BE2C (cell line): ENCODE measurements at regions not wholly inside any gene's neighbourhood (a gene's known extent, or its start where the extent isn't known, plus 50 kb on each side); places are given as distances from the start of the nearest gene placed in this dataset.

Experiments used
- DNase-seq: peaks from one replicate; pipeline ENCODE4 v3.0.0-alpha.2; 2020
- H3K27me3 ChIP-seq: fragments of 250-450 bp; sonication (Bioruptor Pico); 2 replicates; pipeline ENCODE4 v1.5.1; 2020; ENCODE audit warnings: mild to moderate bottlenecking
- H3K36me3 ChIP-seq: fragments of 250-450 bp; sonication (Bioruptor Pico); 2 replicates; pipeline ENCODE4 v1.5.1; 2020; ENCODE audit warnings: mild to moderate bottlenecking
- H3K4me1 ChIP-seq: fragments of 250-450 bp; sonication (Bioruptor Pico); 2 replicates; pipeline ENCODE4 v1.5.1; 2020
- H3K4me3 ChIP-seq: 2 replicates; pipeline ENCODE4 v1.5.1; 2011; ENCODE audit warnings: low read depth, low read length
- H3K9me3 ChIP-seq: fragments of 250-450 bp; sonication (Bioruptor Pico); 2 replicates; pipeline ENCODE4 v1.5.1; 2020
- TF ChIP-seq, protein P1 (sequence below): IDR thresholded peaks from 2 replicates; pipeline ENCODE4 v1.5.1; 2012; ENCODE audit warnings: mild to moderate bottlenecking, low read depth, low read length

DNA sequence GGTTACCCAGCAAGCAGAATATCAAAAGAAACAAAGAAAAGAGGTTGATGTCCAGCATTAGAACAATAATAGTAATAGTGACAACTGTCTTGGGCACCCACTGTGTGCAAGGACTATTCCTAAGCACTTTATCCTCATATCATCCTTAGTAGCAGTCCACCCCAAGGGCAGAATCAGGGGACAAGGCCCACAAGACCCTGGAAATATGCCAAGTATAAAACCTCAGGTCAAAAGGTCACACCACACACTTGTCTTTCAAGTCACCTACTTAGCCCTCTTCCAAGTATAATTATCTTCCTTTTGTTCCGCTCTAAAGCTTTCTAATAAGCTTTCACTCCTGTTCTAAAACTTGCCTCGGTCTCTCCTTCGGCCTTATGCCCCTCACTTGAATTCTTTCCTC, 124.0 kb upstream of the STT3B start:
- TF ChIP-seq, protein P1, sequence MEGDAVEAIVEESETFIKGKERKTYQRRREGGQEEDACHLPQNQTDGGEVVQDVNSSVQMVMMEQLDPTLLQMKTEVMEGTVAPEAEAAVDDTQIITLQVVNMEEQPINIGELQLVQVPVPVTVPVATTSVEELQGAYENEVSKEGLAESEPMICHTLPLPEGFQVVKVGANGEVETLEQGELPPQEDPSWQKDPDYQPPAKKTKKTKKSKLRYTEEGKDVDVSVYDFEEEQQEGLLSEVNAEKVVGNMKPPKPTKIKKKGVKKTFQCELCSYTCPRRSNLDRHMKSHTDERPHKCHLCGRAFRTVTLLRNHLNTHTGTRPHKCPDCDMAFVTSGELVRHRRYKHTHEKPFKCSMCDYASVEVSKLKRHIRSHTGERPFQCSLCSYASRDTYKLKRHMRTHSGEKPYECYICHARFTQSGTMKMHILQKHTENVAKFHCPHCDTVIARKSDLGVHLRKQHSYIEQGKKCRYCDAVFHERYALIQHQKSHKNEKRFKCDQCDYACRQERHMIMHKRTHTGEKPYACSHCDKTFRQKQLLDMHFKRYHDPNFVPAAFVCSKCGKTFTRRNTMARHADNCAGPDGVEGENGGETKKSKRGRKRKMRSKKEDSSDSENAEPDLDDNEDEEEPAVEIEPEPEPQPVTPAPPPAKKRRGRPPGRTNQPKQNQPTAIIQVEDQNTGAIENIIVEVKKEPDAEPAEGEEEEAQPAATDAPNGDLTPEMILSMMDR = no peak
- Histone ChIP-seq H3K4me3 (no peak overlapping the region), H3K9me3 (no peaks in the 10 kb centered on the region), H3K36me3 (no peaks in the 10 kb centered on the region), H3K4me1 (no peaks in the 10 kb centered on the region), H3K27me3 (no peaks in the 10 kb centered on the region)
- DNase-seq = no peak

DNA sequence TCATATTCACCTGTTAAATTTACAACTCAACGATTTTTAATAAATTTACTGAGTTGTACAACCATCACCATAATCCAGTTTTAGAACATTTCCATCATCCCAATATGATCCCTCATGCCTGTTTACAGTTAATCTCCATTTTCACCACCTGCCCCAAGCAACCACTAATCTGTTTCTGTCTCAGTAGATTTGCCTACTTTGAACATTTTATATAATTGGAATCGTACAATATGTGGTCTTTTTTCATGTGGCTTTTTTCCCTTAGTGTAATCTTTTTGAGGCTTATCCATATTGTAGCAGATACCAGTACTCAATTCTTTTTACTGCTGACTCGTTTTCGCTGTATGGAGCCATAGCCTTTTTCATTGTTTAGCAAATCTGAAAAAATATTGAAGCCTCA, 123.3 kb upstream of the STT3B start:
- no peaks in the 10 kb centered on the region for H3K36me3 ChIP-seq
- no peaks in the 10 kb centered on the region for H3K4me1 ChIP-seq
- no peaks in the 10 kb centered on the region for H3K27me3 ChIP-seq
- no peaks in the 10 kb centered on the region for H3K9me3 ChIP-seq
- TF ChIP-seq, protein P1 = no peak
- DNase-seq = no peak
- H3K4me3 ChIP-seq = no peak overlapping the region

DNA sequence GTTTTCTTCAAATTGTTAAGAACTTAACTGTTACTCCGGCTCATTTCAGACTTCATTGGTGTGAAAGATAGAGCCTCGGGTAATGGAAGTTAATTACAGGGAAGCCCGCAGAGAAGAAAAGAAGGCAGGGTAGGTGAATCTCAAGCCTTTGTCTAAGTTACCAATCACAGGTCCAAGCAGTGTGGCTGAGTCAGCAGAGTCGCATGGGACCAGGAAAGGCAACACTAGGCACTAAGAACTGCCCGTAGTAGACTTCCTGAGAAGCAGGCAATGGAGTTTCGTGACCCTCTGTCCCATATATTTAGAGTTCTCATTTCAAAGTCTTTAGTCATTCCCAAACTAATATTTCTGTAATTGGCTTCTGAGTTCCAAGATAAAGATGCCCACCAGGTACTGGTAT, 122.9 kb upstream of the STT3B start:
- TF ChIP-seq, protein P1 = no peak
- no peak overlapping the region for H3K4me3 ChIP-seq
- H3K36me3 ChIP-seq = no peaks in the 10 kb centered on the region
- H3K27me3 ChIP-seq = no peaks in the 10 kb centered on the region
- no peaks in the 10 kb centered on the region for H3K9me3 ChIP-seq
- H3K4me1 ChIP-seq = no peaks in the 10 kb centered on the region
- no peak for DNase-seq

DNA sequence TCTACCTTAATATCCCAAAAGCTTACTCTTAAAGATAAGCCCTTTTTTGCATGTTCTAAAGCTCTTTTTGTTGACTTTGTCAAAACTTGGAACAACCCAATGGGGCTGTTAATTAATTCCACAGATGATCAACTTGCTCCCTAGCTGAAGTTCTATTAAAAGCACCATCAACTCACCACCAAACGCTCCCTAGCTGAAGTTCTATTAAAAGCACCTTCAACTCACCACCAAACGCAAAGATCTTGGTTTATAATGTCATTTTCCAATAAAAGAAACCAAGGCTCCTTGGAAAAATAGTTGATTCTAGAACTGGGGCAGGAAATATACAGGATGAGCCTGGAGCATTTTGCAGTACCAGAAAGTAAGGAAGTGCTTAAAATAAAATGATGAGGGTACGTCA, 122.3 kb upstream of the STT3B start:
- no peak for DNase-seq
- Histone ChIP-seq H3K27me3 (no peaks in the 10 kb centered on the region), H3K36me3 (no peaks in the 10 kb centered on the region), H3K9me3 (no peaks in the 10 kb centered on the region), H3K4me3 (no peak overlapping the region), H3K4me1 (no peaks in the 10 kb centered on the region)
- TF ChIP-seq, protein P1 = no peak

DNA sequence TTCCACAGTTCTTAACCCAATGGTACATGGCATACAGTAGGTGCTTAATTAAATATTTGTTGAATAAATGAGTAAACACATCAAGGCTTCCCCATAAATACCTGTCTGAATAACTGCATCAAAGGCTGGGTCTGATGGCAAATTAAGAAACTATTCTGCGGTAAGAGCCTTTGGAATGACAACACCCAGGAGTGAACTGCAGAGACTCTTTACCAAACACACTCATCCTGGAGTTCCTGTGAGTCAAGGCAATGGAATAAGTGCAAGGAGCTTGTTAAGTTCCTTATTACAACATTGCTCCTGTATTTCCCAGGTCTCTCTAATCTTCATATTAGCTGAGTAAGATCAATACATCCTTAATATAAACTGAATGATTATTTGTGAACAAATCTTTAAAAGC, 119.9 kb upstream of the STT3B start:
- no peaks in the 10 kb centered on the region for H3K9me3 ChIP-seq
- no peak overlapping the region for H3K4me3 ChIP-seq
- H3K36me3 ChIP-seq = no peaks in the 10 kb centered on the region
- no peaks in the 10 kb centered on the region for H3K4me1 ChIP-seq
- DNase-seq = no peak
- TF ChIP-seq, protein P1 = no peak
- no peaks in the 10 kb centered on the region for H3K27me3 ChIP-seq

DNA sequence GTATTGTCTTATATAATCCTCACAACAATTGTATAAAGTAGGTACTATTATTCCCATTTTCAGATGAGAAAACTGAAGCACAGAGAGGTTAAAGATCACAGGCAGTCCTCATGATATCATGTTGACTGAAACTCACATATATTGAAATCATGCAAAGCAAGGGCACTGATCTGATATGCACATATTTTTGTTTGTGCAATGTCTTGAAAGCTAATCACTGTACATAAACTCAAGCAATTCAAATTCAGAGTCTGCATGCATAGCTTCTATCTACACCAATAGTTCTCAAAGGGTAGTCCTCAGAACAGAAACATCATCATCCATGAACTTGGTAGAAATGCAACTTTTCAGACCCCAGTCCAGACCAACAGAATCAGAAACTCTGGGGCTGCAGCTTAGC, 119.2 kb upstream of the STT3B start:
- no peaks in the 10 kb centered on the region for H3K9me3 ChIP-seq
- H3K27me3 ChIP-seq = no peaks in the 10 kb centered on the region
- TF ChIP-seq, protein P1 = no peak
- DNase-seq = no peak
- H3K4me1 ChIP-seq = no peaks in the 10 kb centered on the region
- no peaks in the 10 kb centered on the region for H3K36me3 ChIP-seq
- no peak overlapping the region for H3K4me3 ChIP-seq
